ENCODE measurements at regions not wholly inside any gene's neighbourhood (a gene's known extent, or its start where the extent isn't known, plus 50 kb on each side); places are given as distances from the start of the nearest gene placed in this dataset.

- intact Hi-C loops (cut with DNase I) = no loop called here
- H3K9ac ChIP-seq (ENCODE audit: low read length in 3 of 3) = no peak overlapping the region
- no peak for TF ChIP-seq CTCF (IDR thresholded peaks at IDR 0.05; ENCODE audit: borderline replicate concordance, extremely low read depth, insufficient read depth)
Observed at GRCh38 chr16:7057458-7057857, 275.2 kb upstream of the RBFOX1 start.

GRCh38 chr16:7055443-7055842, 277.2 kb upstream of the RBFOX1 start:
- H3K4me1 ChIP-seq (ENCODE audit: control insufficient read depth in 2 of 3, insufficient read depth in 2 of 3, low read depth in 1 of 3, low read length in 3 of 3) = no peaks in the 10 kb centered on the region
- no peaks in the 10 kb centered on the region for H3K36me3 ChIP-seq (ENCODE audit: control insufficient read depth in 2 of 3, insufficient read depth in 3 of 3, low read length in 3 of 3)
- no peaks in the 10 kb centered on the region for H3K9me3 ChIP-seq (ENCODE audit: control insufficient read depth in 2 of 3, insufficient read depth in 1 of 3, low read length in 3 of 3)
- no peaks in the 10 kb centered on the region for H3K27me3 ChIP-seq (ENCODE audit: control insufficient read depth, insufficient read depth, low read length)
- no peak overlapping the region for H3K4me3 ChIP-seq (ENCODE audit: low read length in 3 of 3)
- DNase-seq (no peak), FAIRE-seq (no peak)
- no peak overlapping the region for H3K9ac ChIP-seq (ENCODE audit: low read length in 3 of 3)
- H3K27ac ChIP-seq (ENCODE audit: low read depth in 2 of 2, low read length in 2 of 2) = no peak overlapping the region
- intact Hi-C loops (cut with DNase I) = no loop called here
- TF ChIP-seq CTCF (IDR thresholded peaks at IDR 0.05; ENCODE audit: borderline replicate concordance, extremely low read depth, insufficient read depth) = no peak

More at GRCh38 chr16:7057458-7057857, 275.2 kb upstream of the RBFOX1 start:
- Histone ChIP-seq H3K9me3 (ENCODE audit: control insufficient read depth in 2 of 3, insufficient read depth in 1 of 3, low read length in 3 of 3) (no peaks in the 10 kb centered on the region), H3K27me3 (ENCODE audit: control insufficient read depth, insufficient read depth, low read length) (no peaks in the 10 kb centered on the region), H3K36me3 (ENCODE audit: control insufficient read depth in 2 of 3, insufficient read depth in 3 of 3, low read length in 3 of 3) (no peaks in the 10 kb centered on the region), H3K27ac (ENCODE audit: low read depth in 2 of 2, low read length in 2 of 2) (no peak overlapping the region), H3K4me3 (ENCODE audit: low read length in 3 of 3) (no peak overlapping the region), H3K4me1 (ENCODE audit: control insufficient read depth in 2 of 3, insufficient read depth in 2 of 3, low read depth in 1 of 3, low read length in 3 of 3) (no peaks in the 10 kb centered on the region)
- DNase-seq = no peak
- FAIRE-seq = no peak

GRCh38 chr16:7051591-7052349, 280.9 kb upstream of the RBFOX1 start:
- no peak for TF ChIP-seq CTCF (IDR thresholded peaks at IDR 0.05; ENCODE audit: borderline replicate concordance, extremely low read depth, insufficient read depth)
- H3K27ac ChIP-seq (ENCODE audit: low read depth in 2 of 2, low read length in 2 of 2) = no peak overlapping the region
- DNase-seq (peak in 4 of 5 donors; percentile 21 to 46 (median 31)), FAIRE-seq (no peak)
- peaks cover 0 to 4% (median 0%) of the 10 kb centered on the region in 3 donors for H3K9me3 ChIP-seq (ENCODE audit: control insufficient read depth in 2 of 3, insufficient read depth in 1 of 3, low read length in 3 of 3)
- no peaks in the 10 kb centered on the region for H3K27me3 ChIP-seq (ENCODE audit: control insufficient read depth, insufficient read depth, low read length)
- H3K4me1 ChIP-seq (ENCODE audit: control insufficient read depth in 2 of 3, insufficient read depth in 2 of 3, low read depth in 1 of 3, low read length in 3 of 3) = no peaks in the 10 kb centered on the region
- no peak overlapping the region for H3K9ac ChIP-seq (ENCODE audit: low read length in 3 of 3)
- H3K36me3 ChIP-seq (ENCODE audit: control insufficient read depth in 2 of 3, insufficient read depth in 3 of 3, low read length in 3 of 3) = no peaks in the 10 kb centered on the region
- no peak overlapping the region for H3K4me3 ChIP-seq (ENCODE audit: low read length in 3 of 3)
- intact Hi-C loops (cut with DNase I) = no loop called here
